Epithelial cell of proximal tubule (primary cell): ENCODE measurements at regions not wholly inside any gene's neighbourhood (a gene's known extent, or its start where the extent isn't known, plus 50 kb on each side); places are given as distances from the start of the nearest gene placed in this dataset.
"Not testable (repeated sequence)": the region's sequence is repeated elsewhere in the genome, so short reads cannot be mapped to it uniquely, and the experiment has no call there.

ENCODE experiments used
- DNase-seq: peaks from one replicate; pipeline ENCODE4 v3.0.0-alpha.2; 2011; ENCODE audit warnings: low read depth
- H3K4me3 ChIP-seq: 2 replicates; pipeline ENCODE4 v1.5.1; 2011; ENCODE audit warnings: low read depth, mild to moderate bottlenecking, low read length
- TF ChIP-seq, protein P1 (sequence below): conservative IDR thresholded peaks from 2 replicates; pipeline ENCODE4 v1.5.1; 2012; ENCODE audit warnings: low read depth, mild to moderate bottlenecking, low read length

DNA sequence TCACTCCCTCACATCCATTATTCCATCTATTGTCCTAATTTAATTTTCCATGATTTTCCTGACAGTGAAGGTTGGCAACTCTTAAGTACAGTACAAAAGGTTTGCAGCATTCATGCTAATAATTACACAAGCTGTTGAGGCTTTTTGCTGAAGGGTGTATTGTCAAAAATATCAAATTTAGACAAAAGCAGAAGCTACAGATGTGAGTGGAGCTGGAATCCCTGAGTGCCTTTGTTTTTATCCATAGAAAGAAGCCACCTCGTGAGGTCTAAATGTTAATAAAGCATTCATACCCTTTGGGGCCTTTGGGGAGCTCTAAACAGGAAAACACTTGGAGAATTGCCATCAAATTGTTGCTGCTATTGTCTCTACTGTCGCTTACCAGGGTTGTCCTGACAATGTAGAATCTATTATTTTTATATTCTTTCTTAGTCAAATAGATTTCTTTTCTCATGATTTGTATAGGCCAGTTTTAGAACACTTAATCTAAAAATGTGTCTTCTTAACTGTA lies 185.8 kb upstream of the ROBO1 start:
- no peak for DNase-seq
- TF ChIP-seq, protein P1, sequence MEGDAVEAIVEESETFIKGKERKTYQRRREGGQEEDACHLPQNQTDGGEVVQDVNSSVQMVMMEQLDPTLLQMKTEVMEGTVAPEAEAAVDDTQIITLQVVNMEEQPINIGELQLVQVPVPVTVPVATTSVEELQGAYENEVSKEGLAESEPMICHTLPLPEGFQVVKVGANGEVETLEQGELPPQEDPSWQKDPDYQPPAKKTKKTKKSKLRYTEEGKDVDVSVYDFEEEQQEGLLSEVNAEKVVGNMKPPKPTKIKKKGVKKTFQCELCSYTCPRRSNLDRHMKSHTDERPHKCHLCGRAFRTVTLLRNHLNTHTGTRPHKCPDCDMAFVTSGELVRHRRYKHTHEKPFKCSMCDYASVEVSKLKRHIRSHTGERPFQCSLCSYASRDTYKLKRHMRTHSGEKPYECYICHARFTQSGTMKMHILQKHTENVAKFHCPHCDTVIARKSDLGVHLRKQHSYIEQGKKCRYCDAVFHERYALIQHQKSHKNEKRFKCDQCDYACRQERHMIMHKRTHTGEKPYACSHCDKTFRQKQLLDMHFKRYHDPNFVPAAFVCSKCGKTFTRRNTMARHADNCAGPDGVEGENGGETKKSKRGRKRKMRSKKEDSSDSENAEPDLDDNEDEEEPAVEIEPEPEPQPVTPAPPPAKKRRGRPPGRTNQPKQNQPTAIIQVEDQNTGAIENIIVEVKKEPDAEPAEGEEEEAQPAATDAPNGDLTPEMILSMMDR, result no peak
- no peak overlapping the region for H3K4me3 ChIP-seq

DNA sequence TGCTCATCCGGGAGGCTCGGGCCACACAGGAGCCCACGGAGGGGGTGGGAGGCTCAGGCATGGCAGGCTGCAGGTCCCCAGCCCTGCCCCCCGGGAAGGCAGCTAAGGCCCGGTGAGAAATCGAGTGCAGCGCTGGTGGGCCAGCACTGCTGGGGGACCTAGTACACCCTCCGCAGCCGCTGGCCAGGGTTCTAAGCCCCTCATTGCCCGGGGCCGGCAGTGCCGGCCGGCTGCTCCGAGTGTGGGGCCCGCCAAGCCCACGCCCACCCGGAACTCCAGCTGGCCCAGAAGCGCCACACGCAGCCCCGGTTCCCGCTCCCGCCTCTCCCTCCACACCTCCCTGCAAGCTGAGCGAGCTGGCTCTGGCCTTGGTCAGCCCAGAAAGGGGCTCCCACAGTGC lies 183.6 kb upstream of the ROBO1 start:
- DNase-seq, result not testable (repeated sequence)

DNA sequence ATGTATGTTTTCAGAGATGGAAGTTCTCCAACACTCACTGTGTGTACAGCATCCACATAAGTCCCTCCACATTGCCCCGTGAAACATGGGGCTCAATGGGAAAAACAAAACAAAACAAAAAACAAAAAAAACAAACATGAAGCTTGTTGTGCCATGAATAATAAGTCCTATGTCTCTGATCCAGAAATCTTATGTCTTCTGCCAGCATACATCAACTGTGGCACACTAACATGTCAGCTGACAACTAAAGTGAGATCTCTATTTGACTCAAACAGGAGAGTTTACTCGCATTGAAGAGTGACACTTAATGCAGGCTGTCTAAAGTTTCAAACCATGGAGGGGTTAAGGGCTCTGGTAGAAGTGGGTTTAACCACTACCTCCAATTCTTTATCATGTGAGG lies 180.2 kb upstream of the ROBO1 start:
- no peak for DNase-seq
- no peak overlapping the region for H3K4me3 ChIP-seq
- TF ChIP-seq, protein P1, result no peak

More for the DNA sequence above, 183.6 kb upstream of the ROBO1 start:
- H3K4me3 ChIP-seq, result not testable (repeated sequence)

DNA sequence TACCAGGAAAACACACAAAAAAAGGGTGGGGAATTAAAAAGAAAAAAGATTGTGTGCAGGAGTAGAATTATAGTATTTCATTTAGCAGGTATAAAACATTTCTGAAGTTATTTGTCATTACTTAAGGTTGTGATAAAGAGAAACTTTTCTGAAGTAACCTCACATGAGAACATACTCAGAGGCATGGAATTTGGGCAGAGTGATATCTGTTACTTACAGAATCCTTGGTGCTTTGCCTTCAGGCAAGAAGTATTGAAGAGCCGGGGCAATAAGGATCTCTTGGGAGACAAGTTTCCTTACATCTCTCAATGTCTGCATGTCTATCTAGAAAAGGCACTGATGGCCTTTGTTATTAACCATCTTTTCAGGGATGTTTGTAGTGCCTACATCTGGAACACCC lies 179.7 kb upstream of the ROBO1 start:
- DNase-seq, result no peak
- TF ChIP-seq, protein P1, result no peak

DNA sequence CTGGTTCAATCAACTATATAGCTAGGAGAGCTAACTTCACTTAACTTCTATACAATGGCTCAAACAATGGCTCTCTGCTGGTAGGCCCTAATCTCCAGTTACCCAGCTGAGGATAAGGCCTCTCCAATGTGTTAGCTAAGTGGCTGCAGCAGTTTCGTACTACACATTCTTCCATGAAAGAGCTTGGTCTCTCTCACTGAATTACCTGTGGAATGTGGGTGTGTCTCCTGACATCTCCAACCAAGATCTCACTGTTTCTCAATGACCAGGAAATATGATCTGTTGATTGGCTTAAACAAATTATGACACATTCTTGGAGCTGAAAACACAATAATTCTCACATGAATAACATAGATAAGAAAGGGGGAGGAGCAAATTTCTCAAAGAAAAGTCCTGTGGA lies 169.8 kb upstream of the ROBO1 start:
- TF ChIP-seq, protein P1, result no peak
- no peak overlapping the region for H3K4me3 ChIP-seq
- no peak for DNase-seq

More for the DNA sequence above, 179.7 kb upstream of the ROBO1 start:
- H3K4me3 ChIP-seq, result no peak overlapping the region

DNA sequence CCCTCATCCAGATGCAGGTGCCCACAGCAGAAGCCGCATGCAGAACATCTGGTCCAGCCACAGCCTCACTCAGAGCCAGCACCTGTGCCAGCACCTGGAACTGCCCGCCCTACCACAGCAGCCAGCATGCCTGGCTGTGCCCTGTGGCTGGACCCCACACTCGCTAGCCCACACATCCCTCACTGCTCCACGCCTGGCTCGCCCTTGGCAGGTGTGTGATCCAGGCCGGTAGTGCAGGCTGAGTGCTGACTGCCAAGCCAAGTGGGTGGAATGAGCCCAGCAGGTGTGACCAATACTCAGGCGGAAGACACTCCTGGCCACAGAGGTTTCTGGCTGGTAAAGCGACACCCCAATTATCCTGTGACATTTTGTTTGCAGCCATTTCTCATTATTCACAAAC lies 162.4 kb upstream of the ROBO1 start:
- TF ChIP-seq, protein P1, result no peak
- DNase-seq, result no peak
- no peak overlapping the region for H3K4me3 ChIP-seq

DNA sequence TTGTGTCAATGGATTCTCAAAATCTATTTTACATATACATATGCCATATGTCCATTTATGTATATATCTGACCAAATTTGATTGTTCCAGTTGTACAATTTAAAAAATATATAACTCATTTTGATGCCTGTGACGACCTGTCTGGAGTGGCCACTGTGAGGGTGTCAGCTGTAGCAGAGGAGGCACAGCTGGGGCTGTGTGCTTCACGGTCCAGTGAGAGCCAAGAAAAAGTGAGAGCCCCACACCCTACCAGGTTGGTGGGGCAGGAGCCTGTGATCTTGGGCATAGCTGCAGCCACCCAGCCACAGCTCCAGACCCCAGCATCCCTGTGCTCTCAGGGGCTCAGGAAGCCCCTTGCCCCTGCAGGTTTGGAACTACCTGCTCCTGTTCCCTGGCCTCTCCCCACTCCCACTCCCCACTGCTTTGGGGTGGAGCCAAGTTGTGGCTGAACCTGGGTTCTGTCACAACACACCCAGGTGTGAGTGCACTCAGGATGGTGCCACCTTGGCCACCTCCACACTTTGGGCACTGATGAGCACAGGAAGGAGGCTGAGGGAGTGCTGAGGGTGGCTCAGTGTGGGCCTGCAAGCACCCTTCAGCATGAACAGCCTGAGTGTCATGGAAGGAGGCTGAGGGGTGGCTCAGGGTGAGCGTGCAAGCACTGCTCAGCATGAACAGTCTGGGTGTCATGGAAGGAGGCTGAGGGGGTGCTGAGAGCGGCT lies 161.1 kb upstream of the ROBO1 start:
- TF ChIP-seq, protein P1, result no peak

More for the DNA sequence above, 161.1 kb upstream of the ROBO1 start:
- no peak for DNase-seq
- no peak overlapping the region for H3K4me3 ChIP-seq
